A549 (cell line): ENCODE measurements at regions not wholly inside any gene's neighbourhood (a gene's known extent, or its start where the extent isn't known, plus 50 kb on each side); places are given as distances from the start of the nearest gene placed in this dataset.

Source experiments
- EP300 ChIP-seq, 2 experiments: fragments of >200 bp; sonication (Bioruptor Twin); formaldehyde crosslinking; IDR thresholded peaks; 2 replicates in 1 of 2; 3 replicates in 1 of 2; pipeline ENCODE4 v1.6.1; 2016 to 2017
- HOXA7 ChIP-seq: fragments of 250-450 bp; sonication (Bioruptor Pico); IDR thresholded peaks from 2 replicates; pipeline ENCODE4 v1.5.0; 2020; ENCODE audit warnings: mild to moderate bottlenecking, moderate library complexity
- KDM1A ChIP-seq: fragments of 200-600 bp; sonication (generic); IDR thresholded peaks from 2 replicates; pipeline ENCODE4 v1.6.1; 2016; ENCODE audit warnings: low read depth, mild to moderate bottlenecking
- MAZ ChIP-seq: fragments of 150-350 bp; IDR thresholded peaks from 2 replicates; pipeline ENCODE4 v1.6.1; 2014; ENCODE audit warnings: antibody characterized with exemption, low read depth, low read length, borderline replicate concordance
- POLR2A ChIP-seq: IDR thresholded peaks from 2 replicates; pipeline ENCODE4 v1.6.1; 2012; ENCODE audit warnings: mild to moderate bottlenecking, low read length
- RCOR1 ChIP-seq: fragments of 150-350 bp; IDR thresholded peaks from 2 replicates; pipeline ENCODE4 v1.6.1; 2014; ENCODE audit warnings: antibody characterized with exemption, low read length, low read depth
- TP53 ChIP-seq: fragments of 250-450 bp; sonication (Bioruptor Pico); IDR thresholded peaks from 2 replicates; pipeline ENCODE4 v1.5.0; 2021; ENCODE audit warnings: mild to moderate bottlenecking, moderate library complexity
- TF ChIP-seq, protein P1 (sequence below): fragments of >200 bp; sonication (Bioruptor Twin); formaldehyde crosslinking; IDR thresholded peaks from 3 replicates; pipeline ENCODE4 v1.5.1; 2016
- TF ChIP-seq, protein P2 (sequence below): fragments of 200-600 bp; sonication (generic); IDR thresholded peaks from 2 replicates; pipeline ENCODE4 v1.6.1; 2016; ENCODE audit warnings: antibody characterized with exemption, mild to moderate bottlenecking, moderate library complexity
- TF ChIP-seq, protein P3 (sequence below): IDR thresholded peaks from 2 replicates; pipeline ENCODE4 v1.6.1; 2012
- TF ChIP-seq, protein P4 (sequence below): fragments of 150-350 bp; IDR thresholded peaks from 2 replicates; pipeline ENCODE4 v1.6.1; 2014; ENCODE audit warnings: low read depth, mild to moderate bottlenecking, low read length

DNA sequence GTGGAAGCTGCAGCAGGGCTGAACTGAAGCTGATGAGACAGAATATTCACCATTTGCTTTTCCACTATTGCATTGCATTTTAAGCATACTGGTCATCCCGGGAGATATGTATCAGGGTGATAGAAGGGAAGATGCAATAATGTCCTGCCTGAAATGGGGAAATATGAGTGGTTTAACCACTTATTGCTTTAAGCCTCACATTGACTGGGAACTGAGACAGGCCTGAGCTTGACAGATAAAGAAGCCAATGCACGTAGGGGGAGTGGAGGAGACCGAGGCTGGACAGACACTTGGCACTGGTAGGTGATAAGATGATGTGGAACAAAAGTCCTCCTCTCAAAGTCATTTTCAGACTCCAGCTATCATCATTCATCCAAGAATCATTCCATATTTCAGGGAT is 911.7 kb upstream of the NCAM2 start:
- TF ChIP-seq TP53 (CRISPR knock-in tag) (no peak), KDM1A (no peak), EP300 (IDR thresholded peaks at IDR 0.05) (no peak), HOXA7 (no peak), POLR2A (no peak), RCOR1 (no peak), MAZ (no peak)
- TF ChIP-seq, protein P1, sequence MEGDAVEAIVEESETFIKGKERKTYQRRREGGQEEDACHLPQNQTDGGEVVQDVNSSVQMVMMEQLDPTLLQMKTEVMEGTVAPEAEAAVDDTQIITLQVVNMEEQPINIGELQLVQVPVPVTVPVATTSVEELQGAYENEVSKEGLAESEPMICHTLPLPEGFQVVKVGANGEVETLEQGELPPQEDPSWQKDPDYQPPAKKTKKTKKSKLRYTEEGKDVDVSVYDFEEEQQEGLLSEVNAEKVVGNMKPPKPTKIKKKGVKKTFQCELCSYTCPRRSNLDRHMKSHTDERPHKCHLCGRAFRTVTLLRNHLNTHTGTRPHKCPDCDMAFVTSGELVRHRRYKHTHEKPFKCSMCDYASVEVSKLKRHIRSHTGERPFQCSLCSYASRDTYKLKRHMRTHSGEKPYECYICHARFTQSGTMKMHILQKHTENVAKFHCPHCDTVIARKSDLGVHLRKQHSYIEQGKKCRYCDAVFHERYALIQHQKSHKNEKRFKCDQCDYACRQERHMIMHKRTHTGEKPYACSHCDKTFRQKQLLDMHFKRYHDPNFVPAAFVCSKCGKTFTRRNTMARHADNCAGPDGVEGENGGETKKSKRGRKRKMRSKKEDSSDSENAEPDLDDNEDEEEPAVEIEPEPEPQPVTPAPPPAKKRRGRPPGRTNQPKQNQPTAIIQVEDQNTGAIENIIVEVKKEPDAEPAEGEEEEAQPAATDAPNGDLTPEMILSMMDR, result no peak
- TF ChIP-seq, protein P2, sequence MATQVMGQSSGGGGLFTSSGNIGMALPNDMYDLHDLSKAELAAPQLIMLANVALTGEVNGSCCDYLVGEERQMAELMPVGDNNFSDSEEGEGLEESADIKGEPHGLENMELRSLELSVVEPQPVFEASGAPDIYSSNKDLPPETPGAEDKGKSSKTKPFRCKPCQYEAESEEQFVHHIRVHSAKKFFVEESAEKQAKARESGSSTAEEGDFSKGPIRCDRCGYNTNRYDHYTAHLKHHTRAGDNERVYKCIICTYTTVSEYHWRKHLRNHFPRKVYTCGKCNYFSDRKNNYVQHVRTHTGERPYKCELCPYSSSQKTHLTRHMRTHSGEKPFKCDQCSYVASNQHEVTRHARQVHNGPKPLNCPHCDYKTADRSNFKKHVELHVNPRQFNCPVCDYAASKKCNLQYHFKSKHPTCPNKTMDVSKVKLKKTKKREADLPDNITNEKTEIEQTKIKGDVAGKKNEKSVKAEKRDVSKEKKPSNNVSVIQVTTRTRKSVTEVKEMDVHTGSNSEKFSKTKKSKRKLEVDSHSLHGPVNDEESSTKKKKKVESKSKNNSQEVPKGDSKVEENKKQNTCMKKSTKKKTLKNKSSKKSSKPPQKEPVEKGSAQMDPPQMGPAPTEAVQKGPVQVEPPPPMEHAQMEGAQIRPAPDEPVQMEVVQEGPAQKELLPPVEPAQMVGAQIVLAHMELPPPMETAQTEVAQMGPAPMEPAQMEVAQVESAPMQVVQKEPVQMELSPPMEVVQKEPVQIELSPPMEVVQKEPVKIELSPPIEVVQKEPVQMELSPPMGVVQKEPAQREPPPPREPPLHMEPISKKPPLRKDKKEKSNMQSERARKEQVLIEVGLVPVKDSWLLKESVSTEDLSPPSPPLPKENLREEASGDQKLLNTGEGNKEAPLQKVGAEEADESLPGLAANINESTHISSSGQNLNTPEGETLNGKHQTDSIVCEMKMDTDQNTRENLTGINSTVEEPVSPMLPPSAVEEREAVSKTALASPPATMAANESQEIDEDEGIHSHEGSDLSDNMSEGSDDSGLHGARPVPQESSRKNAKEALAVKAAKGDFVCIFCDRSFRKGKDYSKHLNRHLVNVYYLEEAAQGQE, result no peak
- TF ChIP-seq, protein P3, sequence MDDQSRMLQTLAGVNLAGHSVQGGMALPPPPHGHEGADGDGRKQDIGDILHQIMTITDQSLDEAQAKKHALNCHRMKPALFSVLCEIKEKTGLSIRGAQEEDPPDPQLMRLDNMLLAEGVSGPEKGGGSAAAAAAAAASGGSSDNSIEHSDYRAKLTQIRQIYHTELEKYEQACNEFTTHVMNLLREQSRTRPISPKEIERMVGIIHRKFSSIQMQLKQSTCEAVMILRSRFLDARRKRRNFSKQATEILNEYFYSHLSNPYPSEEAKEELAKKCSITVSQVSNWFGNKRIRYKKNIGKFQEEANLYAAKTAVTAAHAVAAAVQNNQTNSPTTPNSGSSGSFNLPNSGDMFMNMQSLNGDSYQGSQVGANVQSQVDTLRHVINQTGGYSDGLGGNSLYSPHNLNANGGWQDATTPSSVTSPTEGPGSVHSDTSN, result no peak
- TF ChIP-seq, protein P4, sequence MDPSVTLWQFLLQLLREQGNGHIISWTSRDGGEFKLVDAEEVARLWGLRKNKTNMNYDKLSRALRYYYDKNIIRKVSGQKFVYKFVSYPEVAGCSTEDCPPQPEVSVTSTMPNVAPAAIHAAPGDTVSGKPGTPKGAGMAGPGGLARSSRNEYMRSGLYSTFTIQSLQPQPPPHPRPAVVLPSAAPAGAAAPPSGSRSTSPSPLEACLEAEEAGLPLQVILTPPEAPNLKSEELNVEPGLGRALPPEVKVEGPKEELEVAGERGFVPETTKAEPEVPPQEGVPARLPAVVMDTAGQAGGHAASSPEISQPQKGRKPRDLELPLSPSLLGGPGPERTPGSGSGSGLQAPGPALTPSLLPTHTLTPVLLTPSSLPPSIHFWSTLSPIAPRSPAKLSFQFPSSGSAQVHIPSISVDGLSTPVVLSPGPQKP, result no peak
